A673 (cell line): ENCODE measurements at regions not wholly inside any gene's neighbourhood (a gene's known extent, or its start where the extent isn't known, plus 50 kb on each side); places are given as distances from the start of the nearest gene placed in this dataset.

Experiments used
- BruUV-seq: library from RNA; stranded (reverse); fragments of 400-500 nt; replicated peaks from 2 replicates; lab custom pipeline; 2021; lab: Mats Ljungman, UMichigan
- CTCF ChIA-PET: fragments of 300-600 bp; sonication (Branson Sonifier 250); formaldehyde crosslinking; loops from one replicate; lab custom pipeline; 2022; ENCODE audit warnings: antibody characterized with exemption; lab: Charles Lee
- POLR2A ChIA-PET: fragments of 300-600 bp; sonication (Branson Sonifier 250); formaldehyde crosslinking; loops from one replicate; lab custom pipeline; 2022; ENCODE audit warnings: antibody characterized with exemption; ENCODE audit not compliant: low non-redundant PET; lab: Charles Lee
- DNase-seq: peaks from one replicate; pipeline ENCODE4 v3.0.0-alpha.2; 2015; ENCODE audit warnings: low spot score
- H3K27ac ChIP-seq: fragments of 200-600 bp; sonication (generic); 2 replicates; pipeline ENCODE4 v1.5.1; 2016; ENCODE audit warnings: mixed run types, low read depth, mild to moderate bottlenecking, mixed read lengths, antibody characterized with exemption, low read length; ENCODE audit not compliant: poor library complexity, severe bottlenecking
- H3K27me3 ChIP-seq: fragments of 200-600 bp; sonication (generic); replicated peaks from 2 replicates; pipeline ENCODE4 v1.6.1; 2017; ENCODE audit warnings: mixed run types, low read depth, mild to moderate bottlenecking, mixed read lengths, antibody characterized with exemption, low read length; ENCODE audit not compliant: insufficient read depth, poor library complexity
- H3K36me3 ChIP-seq: fragments of 200-600 bp; sonication (generic); 2 replicates; pipeline ENCODE4 v1.6.1; 2016; ENCODE audit warnings: mixed run types, mild to moderate bottlenecking, mixed read lengths, antibody characterized with exemption, low read length; ENCODE audit not compliant: insufficient read depth, poor library complexity, severe bottlenecking
- H3K4me1 ChIP-seq: fragments of 200-600 bp; sonication (generic); 2 replicates; pipeline ENCODE4 v1.6.1; 2017; ENCODE audit warnings: mixed run types, mild to moderate bottlenecking, mixed read lengths, antibody characterized with exemption, low read length; ENCODE audit not compliant: insufficient read depth, poor library complexity, severe bottlenecking
- H3K4me3 ChIP-seq: fragments of 200-600 bp; sonication (generic); 2 replicates; pipeline ENCODE4 v1.5.1; 2016; ENCODE audit warnings: low read depth, mixed run types, mild to moderate bottlenecking, mixed read lengths, low read length; ENCODE audit not compliant: poor library complexity, severe bottlenecking
- H3K9me3 ChIP-seq: fragments of 200-600 bp; sonication (generic); 2 replicates; pipeline ENCODE4 v1.6.1; 2016; ENCODE audit warnings: mixed run types, low read depth, mild to moderate bottlenecking, mixed read lengths, antibody characterized with exemption, low read length; ENCODE audit not compliant: poor library complexity, severe bottlenecking
- CTCF ChIP-seq: fragments of 300-800, 200-600 bp; sonication (generic); conservative IDR thresholded peaks from 2 replicates; pipeline ENCODE4 v1.5.1; 2017; ENCODE audit warnings: low read depth, mild to moderate bottlenecking, antibody characterized with exemption, low read length, moderate library complexity, mixed read lengths
- EZH2 ChIP-seq: fragments of 200-600 bp; sonication (generic); IDR thresholded peaks from 2 replicates; pipeline ENCODE4 v1.6.1; 2017; ENCODE audit warnings: borderline replicate concordance, low read depth, mild to moderate bottlenecking, mixed read lengths, antibody characterized with exemption, low read length; ENCODE audit not compliant: poor library complexity, severe bottlenecking
- intact Hi-C: fragments of 100-400 bp; cut with micrococcal nuclease; formaldehyde crosslinking; loops from one replicate; pipeline ENCODE4 v1.10.0; 2022; ENCODE audit not compliant: unreplicated experiment

- TF ChIP-seq EZH2 (no peak), CTCF (no peak)
- H3K36me3 ChIP-seq: no peaks in the 10 kb centered on the region
- ChIA-PET CTCF (no interaction called here), POLR2A (no interaction called here)
- no peak for DNase-seq
- no TSS peak for BruUV-seq
- no peaks in the 10 kb centered on the region for H3K9me3 ChIP-seq
- intact Hi-C loops: no loop called here
- H3K27me3 ChIP-seq: no peaks in the 10 kb centered on the region
- no peaks in the 10 kb centered on the region for H3K4me1 ChIP-seq
- no peak overlapping the region for H3K4me3 ChIP-seq
- H3K27ac ChIP-seq: no peak overlapping the region
These were observed 1466.0 kb upstream of the CELF4 start for GRCh38 chr18:39031647-39032046.

- no peaks in the 10 kb centered on the region for H3K27me3 ChIP-seq
- H3K9me3 ChIP-seq: no peaks in the 10 kb centered on the region
- H3K27ac ChIP-seq: no peak overlapping the region
- no TSS peak for BruUV-seq
- POLR2A ChIA-PET: no interaction called here
- DNase-seq: no peak
- H3K36me3 ChIP-seq: no peaks in the 10 kb centered on the region
- H3K4me3 ChIP-seq: no peak overlapping the region
- H3K4me1 ChIP-seq: no peaks in the 10 kb centered on the region
- intact Hi-C loops: no loop called here
- CTCF ChIA-PET: interaction anchor here (0.6 kb wide), 1 partner anchor 501 kb away, joined by 3 read pairs; no protein-coding TSS in a partner anchor
- TF ChIP-seq CTCF: no peak
These were observed 1464.6 kb upstream of the CELF4 start for GRCh38 chr18:39030124-39030655.

GRCh38 chr18:39025531-39025930, 1459.9 kb upstream of the CELF4 start:
- POLR2A ChIA-PET: no interaction called here
- no peaks in the 10 kb centered on the region for H3K4me1 ChIP-seq
- intact Hi-C loops: no loop called here
- H3K9me3 ChIP-seq: no peaks in the 10 kb centered on the region
- no peak overlapping the region for H3K27ac ChIP-seq
- CTCF ChIA-PET: no interaction called here
- no peak overlapping the region for H3K4me3 ChIP-seq
- no peaks in the 10 kb centered on the region for H3K36me3 ChIP-seq
- no peaks in the 10 kb centered on the region for H3K27me3 ChIP-seq
- no TSS peak for BruUV-seq
- no peak for DNase-seq
- TF ChIP-seq EZH2: no peak
- no peak for TF ChIP-seq CTCF
